GM12878 (cell line): ENCODE measurements at regions not wholly inside any gene's neighbourhood (a gene's known extent, or its start where the extent isn't known, plus 50 kb on each side); places are given as distances from the start of the nearest gene placed in this dataset.
A peak's percentile ranks its signal among the peaks of the same experiment; 100 is the strongest.

Source experiments
- ATAC-seq: fragments of 200-7000 bp; cut with Tn5 transposase; 3 replicates; pipeline ENCODE4 v1.9.1; 2020; ENCODE audit warnings: mild to moderate bottlenecking, moderate library complexity
- BruUV-seq: library from RNA; stranded (reverse); fragments of 400-500 nt; replicated peaks from 2 replicates; lab custom pipeline; 2021; lab: Mats Ljungman, UMichigan
- CTCF ChIA-PET: fragments of 300-600 bp; sonication (Branson Sonifier 250); formaldehyde crosslinking; extraction: SDS; loops from one replicate; lab custom pipeline; 2021; ENCODE audit warnings: inconsistent platforms; lab: Yijun Ruan, JAX
- POLR2A ChIA-PET: fragments of 350-600 bp; formaldehyde crosslinking; extraction: SDS; loops from one replicate; lab custom pipeline; 2021; ENCODE audit warnings: inconsistent platforms; lab: Charles Lee
- RAD21 ChIA-PET: fragments of 300-600 bp; sonication (Branson Sonifier 250); formaldehyde crosslinking; loops from one replicate; lab custom pipeline; 2023; ENCODE audit warnings: antibody characterized with exemption; ENCODE audit not compliant: unreplicated experiment; lab: Charles Lee
- SMC1A ChIA-PET: fragments of 300-600 bp; sonication (Branson Sonifier 250); formaldehyde crosslinking; loops from one replicate; lab custom pipeline; 2023; ENCODE audit not compliant: unreplicated experiment, uncharacterized antibody; lab: Charles Lee
- DNase-seq: peaks from one replicate; pipeline ENCODE4 v3.0.0-alpha.2; 2011; ENCODE audit warnings: low read depth, low spot score
- FAIRE-seq: peaks from 3 replicates; lab custom pipeline; 2011; peaks lifted over from hg19 to GRCh38; lab: Jason Lieb, UNC
- H2AFZ ChIP-seq: 2 replicates; pipeline ENCODE4 v1.6.0; 2011; ENCODE audit warnings: low read depth, low read length, control low read depth; ENCODE audit not compliant: control insufficient read depth
- H3K27ac ChIP-seq: 2 replicates; pipeline ENCODE4 v1.5.1; 2011; ENCODE audit warnings: control low read depth; ENCODE audit not compliant: control insufficient read depth, insufficient read depth
- H3K27me3 ChIP-seq, 2 experiments: replicated peaks in 1 of 2; 2 replicates each; pipeline versions ENCODE4 v1.6.0 to v1.6.1; 2011; ENCODE audit warnings: low read length in 1 of 2; ENCODE audit not compliant: control insufficient read depth in 2 of 2, insufficient read depth in 2 of 2
- H3K36me3 ChIP-seq, 2 experiments: 2 replicates each; pipeline ENCODE4 v1.5.1; 2011; ENCODE audit warnings: low read length in 1 of 2; ENCODE audit not compliant: control insufficient read depth in 2 of 2, insufficient read depth in 2 of 2
- H3K4me1 ChIP-seq: 2 replicates; pipeline ENCODE4 v1.6.1; 2011; ENCODE audit warnings: mild to moderate bottlenecking, low read length, moderate library complexity, mixed read lengths; ENCODE audit not compliant: control insufficient read depth, insufficient read depth
- H3K4me2 ChIP-seq: 2 replicates; pipeline ENCODE4 v1.6.0; 2011; ENCODE audit warnings: control low read depth; ENCODE audit not compliant: control insufficient read depth, insufficient read depth
- H3K4me3 ChIP-seq: fragments of 200-600 bp; sonication (generic); 2 replicates; pipeline ENCODE4 v1.5.1; 2016
- H3K79me2 ChIP-seq: 2 replicates; pipeline ENCODE4 v1.6.0; 2011; ENCODE audit warnings: low read length; ENCODE audit not compliant: control insufficient read depth, insufficient read depth
- H3K9ac ChIP-seq: 2 replicates; pipeline ENCODE4 v1.8.0; 2011; ENCODE audit warnings: low read length, control low read depth, mixed read lengths; ENCODE audit not compliant: control insufficient read depth, insufficient read depth
- H3K9me3 ChIP-seq: replicated peaks from 3 replicates; pipeline ENCODE4 v1.5.1; 2011; ENCODE audit warnings: mild to moderate bottlenecking, low read length; ENCODE audit not compliant: control insufficient read depth, insufficient read depth
- H4K20me1 ChIP-seq: 2 replicates; pipeline ENCODE4 v1.6.0; 2011; ENCODE audit not compliant: control insufficient read depth, insufficient read depth
- ATF3 ChIP-seq: IDR thresholded peaks from 2 replicates; pipeline ENCODE4 v1.6.1; 2011; ENCODE audit warnings: low read depth, mild to moderate bottlenecking, low read length, moderate library complexity, borderline replicate concordance; ENCODE audit errors: extremely low read depth
- CBFB ChIP-seq: IDR thresholded peaks from 2 replicates; pipeline ENCODE4 v1.6.1; 2016; ENCODE audit warnings: antibody characterized with exemption, low read depth
- CTCF ChIP-seq, 3 experiments: IDR thresholded peaks in 2 of 3; conservative IDR thresholded peaks in 1 of 3; 2 replicates each; pipeline ENCODE4 v1.5.1; 2011; ENCODE audit warnings: low read depth in 3 of 3, low read length in 3 of 3, mild to moderate bottlenecking in 3 of 3, control low read depth in 2 of 3, moderate library complexity in 2 of 3, inconsistent platforms in 1 of 3, mixed read lengths in 1 of 3; ENCODE audit not compliant: control insufficient read depth in 2 of 3, insufficient read depth in 1 of 3; ENCODE audit errors: extremely low read depth in 1 of 3
- DPF2 ChIP-seq: fragments of 450-650 bp; IDR thresholded peaks from 2 replicates; pipeline ENCODE4 v1.6.1; 2017; ENCODE audit warnings: mild to moderate bottlenecking
- KLF5 ChIP-seq: fragments of 450-650 bp; IDR thresholded peaks from 2 replicates; pipeline ENCODE4 v1.6.1; 2014; ENCODE audit warnings: mild to moderate bottlenecking; ENCODE audit not compliant: partially characterized antibody
- NR2C1 ChIP-seq: fragments of 450-650 bp; IDR thresholded peaks from 2 replicates; pipeline ENCODE4 v1.6.1; 2017; ENCODE audit warnings: antibody characterized with exemption, mild to moderate bottlenecking, moderate library complexity
- NRF1 ChIP-seq: conservative IDR thresholded peaks from 2 replicates; pipeline ENCODE4 v1.6.1; 2011; ENCODE audit warnings: mild to moderate bottlenecking, low read depth, low read length, improper control_type of control experiment
- RBBP5 ChIP-seq: fragments of 200-600 bp; sonication (generic); conservative IDR thresholded peaks from 2 replicates; pipeline ENCODE4 v1.6.1; 2016
- RUNX3 ChIP-seq: IDR thresholded peaks from 2 replicates; pipeline ENCODE4 v1.6.1; 2012; ENCODE audit warnings: low read length, inconsistent platforms
- SIN3A ChIP-seq: IDR thresholded peaks from 2 replicates; pipeline ENCODE4 v1.6.1; 2012; ENCODE audit warnings: low read depth, low read length, improper control_type of control experiment
- SMAD5 ChIP-seq: IDR thresholded peaks from 2 replicates; pipeline ENCODE4 v1.6.1; 2016; ENCODE audit warnings: antibody characterized with exemption, low read depth
- SREBF1 ChIP-seq: IDR thresholded peaks from 2 replicates; pipeline ENCODE4 v1.6.1; 2012; ENCODE audit warnings: mild to moderate bottlenecking, low read length
- TAF1 ChIP-seq: IDR thresholded peaks from 2 replicates; pipeline ENCODE4 v1.6.1; 2011; ENCODE audit warnings: mild to moderate bottlenecking, low read depth, low read length, borderline replicate concordance
- ZNF274 ChIP-seq: IDR thresholded peaks from one replicate; pipeline ENCODE4 v1.8.0; 2011; ENCODE audit not compliant: insufficient read length, insufficient read depth
- ZNF384 ChIP-seq: IDR thresholded peaks from 2 replicates; pipeline ENCODE4 v1.6.1; 2012; ENCODE audit warnings: low read depth, mild to moderate bottlenecking, low read length, improper control_type of control experiment, borderline replicate concordance
- ZZZ3 ChIP-seq: IDR thresholded peaks from 2 replicates; pipeline ENCODE4 v1.6.1; 2011; ENCODE audit warnings: low read depth; ENCODE audit not compliant: control insufficient read depth, insufficient read length
- WGBS: methylation state at CpG from one replicate; pipeline ENCODE4 v1.1.6; 2016; ENCODE audit warnings: low lambda C conversion rate; ENCODE audit not compliant: insufficient replicate concordance, insufficient coverage; ENCODE audit errors: missing lambda C conversion rate; 5-methylcytosine and 5-hydroxymethylcytosine counted together
- in situ Hi-C: fragments of 300-500 bp; cut with MboI; formaldehyde crosslinking; loops from 9 replicates; pipeline ENCODE4 v1.14.3; 2018; ENCODE audit warnings: mixed read lengths
- intact Hi-C: fragments of 100-400 bp; cut with micrococcal nuclease; formaldehyde crosslinking; loops from one replicate; pipeline ENCODE4 v1.14.2; 2022; ENCODE audit not compliant: unreplicated experiment
- TF ChIP-seq, protein P1 (sequence below): fragments of 450-650 bp; IDR thresholded peaks from 2 replicates; pipeline ENCODE4 v1.6.1; 2017; ENCODE audit warnings: mild to moderate bottlenecking, moderate library complexity

- TF ChIP-seq, protein P1, sequence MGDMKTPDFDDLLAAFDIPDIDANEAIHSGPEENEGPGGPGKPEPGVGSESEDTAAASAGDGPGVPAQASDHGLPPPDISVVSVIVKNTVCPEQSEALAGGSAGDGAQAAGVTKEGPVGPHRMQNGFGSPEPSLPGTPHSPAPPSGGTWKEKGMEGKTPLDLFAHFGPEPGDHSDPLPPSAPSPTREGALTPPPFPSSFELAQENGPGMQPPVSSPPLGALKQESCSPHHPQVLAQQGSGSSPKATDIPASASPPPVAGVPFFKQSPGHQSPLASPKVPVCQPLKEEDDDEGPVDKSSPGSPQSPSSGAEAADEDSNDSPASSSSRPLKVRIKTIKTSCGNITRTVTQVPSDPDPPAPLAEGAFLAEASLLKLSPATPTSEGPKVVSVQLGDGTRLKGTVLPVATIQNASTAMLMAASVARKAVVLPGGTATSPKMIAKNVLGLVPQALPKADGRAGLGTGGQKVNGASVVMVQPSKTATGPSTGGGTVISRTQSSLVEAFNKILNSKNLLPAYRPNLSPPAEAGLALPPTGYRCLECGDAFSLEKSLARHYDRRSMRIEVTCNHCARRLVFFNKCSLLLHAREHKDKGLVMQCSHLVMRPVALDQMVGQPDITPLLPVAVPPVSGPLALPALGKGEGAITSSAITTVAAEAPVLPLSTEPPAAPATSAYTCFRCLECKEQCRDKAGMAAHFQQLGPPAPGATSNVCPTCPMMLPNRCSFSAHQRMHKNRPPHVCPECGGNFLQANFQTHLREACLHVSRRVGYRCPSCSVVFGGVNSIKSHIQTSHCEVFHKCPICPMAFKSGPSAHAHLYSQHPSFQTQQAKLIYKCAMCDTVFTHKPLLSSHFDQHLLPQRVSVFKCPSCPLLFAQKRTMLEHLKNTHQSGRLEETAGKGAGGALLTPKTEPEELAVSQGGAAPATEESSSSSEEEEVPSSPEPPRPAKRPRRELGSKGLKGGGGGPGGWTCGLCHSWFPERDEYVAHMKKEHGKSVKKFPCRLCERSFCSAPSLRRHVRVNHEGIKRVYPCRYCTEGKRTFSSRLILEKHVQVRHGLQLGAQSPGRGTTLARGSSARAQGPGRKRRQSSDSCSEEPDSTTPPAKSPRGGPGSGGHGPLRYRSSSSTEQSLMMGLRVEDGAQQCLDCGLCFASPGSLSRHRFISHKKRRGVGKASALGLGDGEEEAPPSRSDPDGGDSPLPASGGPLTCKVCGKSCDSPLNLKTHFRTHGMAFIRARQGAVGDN = no peak
These were observed 96.0 kb downstream of the HFE start (continued) for GRCh38 chr6:26183237-26183580.

- ChIA-PET RAD21 (interaction anchor here (0.6 to 3.4 kb wide), 8 partner anchors 10 to 386 kb away, joined by 3 to 23 read pairs (median 4); a partner anchor contains a TSS), SMC1A (interaction anchor here (0.7 to 3.0 kb wide), 18 partner anchors 10 to 149 kb away, joined by 3 to 13 read pairs (median 4); a partner anchor contains a TSS), POLR2A (interaction anchor here (1.0 to 9.2 kb wide), 13 partner anchors 11 to 153 kb away, joined by 3 to 109 read pairs (median 5); a partner anchor contains a TSS), CTCF (interaction anchor here (0.7 to 2.2 kb wide), 9 partner anchors 8 to 118 kb away, joined by 3 to 14 read pairs (median 4); a partner anchor contains a TSS)
- Histone ChIP-seq H4K20me1 (no peaks in the 10 kb centered on the region), H3K9me3 (no peaks in the 10 kb centered on the region; the same call in 1 of the 3 replicates), H3K4me2 (peak overlapping the region; percentile 92), H3K79me2 (no peaks in the 10 kb centered on the region; the same call in 1 of the 2 replicates), H3K4me3 (peak overlapping the region; percentile 59), H2AFZ (peak overlapping the region; percentile 79), H3K4me1 (peaks cover 23% of the 10 kb centered on the region), H3K27me3 (no peaks in the 10 kb centered on the region), H3K36me3 (no peaks in the 10 kb centered on the region), H3K9ac (peak overlapping the region; percentile 65), H3K27ac (peak overlapping the region; percentile 78)
- peak; percentile 71 for ATAC-seq
- intact Hi-C loops (no loop called here), in situ Hi-C loops (no loop called here)
- TSS peak; percentile 100 for BruUV-seq
- FAIRE-seq = peak; percentile 54
- peak; percentile 84 for DNase-seq
- WGBS = 9% methylated on average over 36 of the region's 36 CpGs
- no peak for TF ChIP-seq ZNF274
- no peak for TF ChIP-seq NR2C1
- TF ChIP-seq ATF3 = no peak
- TF ChIP-seq RBBP5 = no peak
- no peak for TF ChIP-seq SIN3A
- peak; percentile 49; the same call in 1 of the 2 replicates for TF ChIP-seq TAF1
- 0 out of 2 replicates have a peak, but pooled peaks have one; percentile 16 for TF ChIP-seq CBFB
- no peak for TF ChIP-seq RUNX3
- no peak for TF ChIP-seq SREBF1
- no peak for TF ChIP-seq ZZZ3
- TF ChIP-seq SMAD5 = peak; percentile 36; the same call in 1 of the 2 replicates
- TF ChIP-seq ZNF384 = no peak
- no peak for TF ChIP-seq DPF2
- TF ChIP-seq CTCF (IDR thresholded peaks at IDR 0.05 in 2 of 3, conservative IDR thresholded peaks at IDR 0.05 in 1 of 3; ENCODE audit: control insufficient read depth in 2 of 3, extremely low read depth in 1 of 3, insufficient read depth in 1 of 3, low read depth in 3 of 3, low read length in 3 of 3) = no peak
- no peak for TF ChIP-seq KLF5
- TF ChIP-seq NRF1 = no peak
These were observed 96.5 kb downstream of the HFE start for GRCh38 chr6:26183581-26184366.
